H9 (cell line): ENCODE measurements at regions not wholly inside any gene's neighbourhood (a gene's known extent, or its start where the extent isn't known, plus 50 kb on each side); places are given as distances from the start of the nearest gene placed in this dataset.
"Not testable (repeated sequence)": the region's sequence is repeated elsewhere in the genome, so short reads cannot be mapped to it uniquely, and the experiment has no call there.

Experiments
- DNase-seq: peaks from one replicate; pipeline ENCODE4 v3.0.0-alpha.2; 2017
- H2AFZ ChIP-seq: one replicate; pipeline ENCODE4 v1.6.1; 2013; ENCODE audit warnings: mild to moderate bottlenecking, low read length, control low read depth, moderate library complexity
- H2AK5ac ChIP-seq: 2 replicates; pipeline ENCODE4 v1.6.1; 2013; ENCODE audit warnings: low read length, control low read depth, mixed read lengths; ENCODE audit not compliant: insufficient read length
- H2BK120ac ChIP-seq: one replicate; pipeline ENCODE4 v1.6.1; 2013; ENCODE audit warnings: low read depth, mild to moderate bottlenecking, low read length, control low read depth, inconsistent platforms; ENCODE audit not compliant: poor library complexity, severe bottlenecking
- H2BK12ac ChIP-seq: 2 replicates; pipeline ENCODE4 v1.6.1; 2013; ENCODE audit warnings: low read length, control low read depth, mixed read lengths, low read depth; ENCODE audit not compliant: insufficient read length
- H2BK15ac ChIP-seq: 2 replicates; pipeline ENCODE4 v1.6.1; 2013; ENCODE audit warnings: low read depth, low read length, control low read depth
- H2BK20ac ChIP-seq: one replicate; pipeline ENCODE4 v1.6.1; 2013; ENCODE audit warnings: low read depth, mild to moderate bottlenecking, low read length, control low read depth, inconsistent platforms; ENCODE audit not compliant: poor library complexity, severe bottlenecking
- H2BK5ac ChIP-seq: 2 replicates; pipeline ENCODE4 v1.6.1; 2013; ENCODE audit warnings: low read length, control low read depth, mixed read lengths; ENCODE audit not compliant: insufficient read length
- H3K14ac ChIP-seq: 2 replicates; pipeline ENCODE4 v1.6.1; 2013; ENCODE audit warnings: low read length, control low read depth; ENCODE audit not compliant: insufficient read depth
- H3K18ac ChIP-seq: 2 replicates; pipeline ENCODE4 v1.6.1; 2013; ENCODE audit warnings: low read depth, mild to moderate bottlenecking, mixed read lengths, low read length, control low read depth; ENCODE audit not compliant: insufficient read length
- H3K23ac ChIP-seq: 2 replicates; pipeline ENCODE4 v1.6.1; 2013; ENCODE audit warnings: low read length, control low read depth, mixed read lengths, low read depth; ENCODE audit not compliant: insufficient read length
- H3K23me2 ChIP-seq: 2 replicates; pipeline ENCODE4 v1.6.1; 2013; ENCODE audit warnings: low read depth, mild to moderate bottlenecking, mixed read lengths, low read length, control low read depth; ENCODE audit not compliant: insufficient read length, poor library complexity, severe bottlenecking
- H3K27ac ChIP-seq: 2 replicates; pipeline ENCODE4 v1.5.1; 2013; ENCODE audit warnings: low read length, control low read depth, mixed read lengths, low read depth; ENCODE audit not compliant: insufficient read length
- H3K27me3 ChIP-seq: 2 replicates; pipeline ENCODE4 v1.6.1; 2013; ENCODE audit warnings: low read length, control low read depth, inconsistent platforms; ENCODE audit not compliant: insufficient read depth
- H3K4ac ChIP-seq: 2 replicates; pipeline ENCODE4 v1.6.1; 2013; ENCODE audit warnings: low read depth, mild to moderate bottlenecking, control low read depth, inconsistent platforms, low read length, moderate library complexity
- H3K4me1 ChIP-seq: 2 replicates; pipeline ENCODE4 v1.6.1; 2013; ENCODE audit warnings: low read length, control low read depth, inconsistent platforms; ENCODE audit not compliant: insufficient read depth
- H3K4me2 ChIP-seq: 2 replicates; pipeline ENCODE4 v1.6.1; 2013; ENCODE audit warnings: low read length, control low read depth, mixed read lengths; ENCODE audit not compliant: insufficient read length, insufficient read depth
- H3K56ac ChIP-seq: 2 replicates; pipeline ENCODE4 v1.6.1; 2013; ENCODE audit warnings: low read depth, mild to moderate bottlenecking, mixed read lengths, low read length, control low read depth; ENCODE audit not compliant: insufficient read length
- H3K79me1 ChIP-seq: 2 replicates; pipeline ENCODE4 v1.6.1; 2013; ENCODE audit warnings: low read depth, mild to moderate bottlenecking, moderate library complexity, low read length, control low read depth, inconsistent platforms; ENCODE audit not compliant: insufficient read depth, poor library complexity, severe bottlenecking
- H3K79me2 ChIP-seq: 2 replicates; pipeline ENCODE4 v1.6.1; 2013; ENCODE audit warnings: low read length, control low read depth, inconsistent platforms; ENCODE audit not compliant: insufficient read depth
- H3K9ac ChIP-seq: 2 replicates; pipeline ENCODE4 v1.6.1; 2013; ENCODE audit warnings: low read length, control low read depth, mixed read lengths; ENCODE audit not compliant: insufficient read length; ENCODE audit errors: extremely low read depth
- H3K9me3 ChIP-seq: one replicate; pipeline ENCODE4 v1.6.1; 2013; ENCODE audit warnings: low read depth, low read length, inconsistent platforms; ENCODE audit not compliant: control insufficient read depth
- H3T11ph ChIP-seq: one replicate; pipeline ENCODE4 v1.6.1; 2013; ENCODE audit warnings: mild to moderate bottlenecking, low read length, control low read depth, inconsistent platforms
- H4K20me1 ChIP-seq: one replicate; pipeline ENCODE4 v1.6.1; 2013; ENCODE audit not compliant: control insufficient read depth, insufficient read length, insufficient read depth
- H4K5ac ChIP-seq: 2 replicates; pipeline ENCODE4 v1.6.1; 2013; ENCODE audit warnings: low read depth, mild to moderate bottlenecking, mixed read lengths, low read length, control low read depth; ENCODE audit not compliant: insufficient read length
- H4K8ac ChIP-seq: replicated peaks from 2 replicates; pipeline ENCODE4 v1.6.1; 2013; ENCODE audit warnings: low read length, control low read depth, mixed read lengths, low read depth; ENCODE audit not compliant: insufficient read length
- H4K91ac ChIP-seq: 2 replicates; pipeline ENCODE4 v1.6.1; 2013; ENCODE audit warnings: low read depth, mild to moderate bottlenecking, moderate library complexity, mixed read lengths, low read length, control low read depth; ENCODE audit not compliant: insufficient read length
- H3K27ac Mint-ChIP-seq, 3 experiments: 2 replicates in 2 of 3; 3 replicates in 1 of 3; pipeline ENCODE4 v1.8.0; 2020 to 2021; ENCODE audit warnings: mixed read lengths in 3 of 3, mild to moderate bottlenecking in 1 of 3, moderate library complexity in 1 of 3
- H3K27me3 Mint-ChIP-seq: 2 replicates; pipeline ENCODE4 v1.8.0; 2021; ENCODE audit warnings: low read depth, mild to moderate bottlenecking, moderate library complexity, mixed read lengths
- H3K36me3 Mint-ChIP-seq, 3 experiments: 2 replicates in 2 of 3; 3 replicates in 1 of 3; pipeline ENCODE4 v1.8.0; 2020 to 2021; ENCODE audit warnings: low read depth in 3 of 3, mixed read lengths in 3 of 3; ENCODE audit not compliant: insufficient read depth in 1 of 3
- H3K4me1 Mint-ChIP-seq, 2 experiments: 2 replicates each; pipeline ENCODE4 v1.8.0; 2020; ENCODE audit warnings: mixed read lengths in 2 of 2
- H3K4me3 Mint-ChIP-seq, 2 experiments: 2 replicates in 1 of 2; 3 replicates in 1 of 2; pipeline ENCODE4 v1.8.0; 2020 to 2021; ENCODE audit warnings: mild to moderate bottlenecking in 2 of 2, mixed read lengths in 2 of 2, moderate library complexity in 1 of 2
- H3K9me3 Mint-ChIP-seq, 2 experiments: 2 replicates in 1 of 2; 3 replicates in 1 of 2; pipeline ENCODE4 v1.8.0; 2020; ENCODE audit warnings: mild to moderate bottlenecking in 2 of 2, mixed read lengths in 2 of 2, moderate library complexity in 1 of 2
- WGBS: extraction: QIAGEN DNeasy Blood & Tissue Kit; methylation state at CpG from one replicate; pipeline ENCODE4 v1.1.7; 2013; ENCODE audit warnings: missing lambda C conversion rate, low lambda C conversion rate, mixed read lengths; ENCODE audit not compliant: insufficient read length; ENCODE audit errors: extremely low coverage; 5-methylcytosine and 5-hydroxymethylcytosine counted together
- TF ChIP-seq, protein P1 (sequence below): fragments of 200-600 bp; sonication (generic); conservative IDR thresholded peaks from 3 replicates; pipeline ENCODE4 v1.8.0; 2021; ENCODE audit warnings: antibody characterized with exemption, mild to moderate bottlenecking

DNA sequence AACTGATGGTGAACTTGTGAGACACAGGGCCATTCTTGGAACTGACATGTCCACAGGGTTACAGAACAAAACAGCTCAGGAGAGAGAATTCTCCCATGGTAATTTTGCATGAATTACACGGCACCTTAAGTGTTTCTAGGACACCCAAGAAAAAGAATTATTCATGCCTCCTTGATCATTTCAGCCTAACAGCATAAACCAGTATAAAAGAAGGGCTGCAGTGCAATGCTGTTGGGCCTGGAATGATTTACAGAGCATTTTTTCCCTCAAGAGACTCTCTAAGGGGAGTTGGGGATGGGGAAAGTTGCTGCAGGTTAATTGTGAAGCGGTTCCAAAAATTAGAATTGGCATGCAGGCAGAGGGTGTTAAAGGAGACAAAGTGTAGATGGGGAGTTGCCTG, 136.4 kb upstream of the FBXL7 start:
- Mint-ChIP-seq H3K9me3 (no peaks in the 10 kb centered on the region; a peak in 1 of 5 replicates), H3K27ac (no peak overlapping the region; a peak in 1 of 7 replicates), H3K4me1 (0 out of 4 replicates have a peak, but pooled peaks cover 0 to 2% of the 10 kb centered on the region in 2 experiments), H3K36me3 (peaks cover 0 to 2% (median 0%) of the 10 kb centered on the region in 3 experiments; a peak in 1 of 7 replicates), H3K4me3 (no peak overlapping the region), H3K27me3 (peaks cover 3% of the 10 kb centered on the region)
- no peak overlapping the region for H3K9ac ChIP-seq
- H3K14ac ChIP-seq, result no peak overlapping the region
- no peaks in the 10 kb centered on the region for H3K4me1 ChIP-seq
- no peak overlapping the region for H3K18ac ChIP-seq
- no peak overlapping the region for H4K8ac ChIP-seq
- WGBS, result no CpG with 5 or more reads among the region's 2 CpGs
- H4K5ac ChIP-seq, result no peak overlapping the region
- H4K20me1 ChIP-seq, result no peaks in the 10 kb centered on the region
- H2BK20ac ChIP-seq, result no peak overlapping the region
- H3K27me3 ChIP-seq, result no peaks in the 10 kb centered on the region
- no peaks in the 10 kb centered on the region for H3K23me2 ChIP-seq
- no peak overlapping the region for H2BK120ac ChIP-seq
- no peak overlapping the region for H4K91ac ChIP-seq
- TF ChIP-seq, protein P1, sequence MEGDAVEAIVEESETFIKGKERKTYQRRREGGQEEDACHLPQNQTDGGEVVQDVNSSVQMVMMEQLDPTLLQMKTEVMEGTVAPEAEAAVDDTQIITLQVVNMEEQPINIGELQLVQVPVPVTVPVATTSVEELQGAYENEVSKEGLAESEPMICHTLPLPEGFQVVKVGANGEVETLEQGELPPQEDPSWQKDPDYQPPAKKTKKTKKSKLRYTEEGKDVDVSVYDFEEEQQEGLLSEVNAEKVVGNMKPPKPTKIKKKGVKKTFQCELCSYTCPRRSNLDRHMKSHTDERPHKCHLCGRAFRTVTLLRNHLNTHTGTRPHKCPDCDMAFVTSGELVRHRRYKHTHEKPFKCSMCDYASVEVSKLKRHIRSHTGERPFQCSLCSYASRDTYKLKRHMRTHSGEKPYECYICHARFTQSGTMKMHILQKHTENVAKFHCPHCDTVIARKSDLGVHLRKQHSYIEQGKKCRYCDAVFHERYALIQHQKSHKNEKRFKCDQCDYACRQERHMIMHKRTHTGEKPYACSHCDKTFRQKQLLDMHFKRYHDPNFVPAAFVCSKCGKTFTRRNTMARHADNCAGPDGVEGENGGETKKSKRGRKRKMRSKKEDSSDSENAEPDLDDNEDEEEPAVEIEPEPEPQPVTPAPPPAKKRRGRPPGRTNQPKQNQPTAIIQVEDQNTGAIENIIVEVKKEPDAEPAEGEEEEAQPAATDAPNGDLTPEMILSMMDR, result no peak
- no peaks in the 10 kb centered on the region for H3K79me2 ChIP-seq
- no peak overlapping the region for H2BK12ac ChIP-seq
- no peak overlapping the region for H2BK15ac ChIP-seq
- no peaks in the 10 kb centered on the region for H3K79me1 ChIP-seq
- H3K56ac ChIP-seq, result no peak overlapping the region
- H3K4ac ChIP-seq, result no peak overlapping the region
- no peak overlapping the region for H2BK5ac ChIP-seq
- no peak overlapping the region for H3K23ac ChIP-seq
- H3K27ac ChIP-seq, result no peak overlapping the region
- no peak overlapping the region for H2AK5ac ChIP-seq
- no peak overlapping the region for H2AFZ ChIP-seq
- H3K4me2 ChIP-seq, result no peak overlapping the region
- no peaks in the 10 kb centered on the region for H3K9me3 ChIP-seq
- no peak for DNase-seq
- no peak overlapping the region for H3T11ph ChIP-seq

DNA sequence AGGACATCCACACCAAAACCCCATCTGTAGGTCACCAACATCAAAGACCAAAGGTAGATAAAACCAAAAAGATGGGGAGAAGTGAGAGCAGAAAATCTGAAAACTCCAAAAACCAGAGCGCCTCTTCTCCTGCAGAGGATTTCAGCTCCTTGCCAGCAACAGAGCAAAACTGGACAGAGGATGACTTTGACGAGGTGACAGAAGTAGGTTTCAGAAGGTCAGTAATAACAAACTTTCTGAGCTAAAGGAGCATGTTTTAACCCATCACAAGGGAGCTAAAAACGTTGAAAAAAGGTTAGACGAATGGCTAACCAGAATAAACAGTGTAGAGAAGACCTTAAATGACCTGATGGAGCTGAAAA, 142.9 kb upstream of the FBXL7 start:
- H2BK120ac ChIP-seq, H2BK5ac ChIP-seq, H4K8ac ChIP-seq, H3K4me1 ChIP-seq, H3K23ac ChIP-seq, H2BK12ac ChIP-seq, H3T11ph ChIP-seq, H4K5ac ChIP-seq, H3K23me2 ChIP-seq, H3K27ac ChIP-seq, H3K18ac ChIP-seq, H3K4me1 Mint-ChIP-seq, H3K14ac ChIP-seq, H2BK20ac ChIP-seq, H4K91ac ChIP-seq, H2AFZ ChIP-seq, H3K79me1 ChIP-seq, H3K9me3 Mint-ChIP-seq, H3K9ac ChIP-seq, H3K4ac ChIP-seq, H3K4me2 ChIP-seq, H3K4me3 Mint-ChIP-seq, H3K27me3 Mint-ChIP-seq, H3K27me3 ChIP-seq, H3K9me3 ChIP-seq, H3K36me3 Mint-ChIP-seq, H2AK5ac ChIP-seq, H4K20me1 ChIP-seq, H3K56ac ChIP-seq, H3K79me2 ChIP-seq, H2BK15ac ChIP-seq, DNase-seq, H3K27ac Mint-ChIP-seq: not testable (repeated sequence)
- WGBS, result no CpG with 5 or more reads among the region's 4 CpGs
